ENCODE measurements at regions not wholly inside any gene's neighbourhood (a gene's known extent, or its start where the extent isn't known, plus 50 kb on each side); places are given as distances from the start of the nearest gene placed in this dataset.
A peak's percentile ranks its signal among the peaks of the same experiment; 100 is the strongest.

GRCh38 chr4:180635281-180635680 lies 1607.9 kb upstream of the TENM3 start:
- DNase-seq, result peak; percentile 11 to 53

- no peak for DNase-seq
Observed at GRCh38 chr4:180636696-180637404, 1606.4 kb upstream of the TENM3 start.

- DNase-seq, result no peak
Observed at GRCh38 chr4:180637616-180638015, 1605.6 kb upstream of the TENM3 start.

GRCh38 chr4:180640193-180640592 lies 1603.0 kb upstream of the TENM3 start:
- DNase-seq, result no peak

GRCh38 chr4:180641495-180641894 lies 1601.7 kb upstream of the TENM3 start:
- peak in 1 of 2 experiments; percentile 45 for DNase-seq

- no peak for DNase-seq
Observed at GRCh38 chr4:180642732-180643131, 1600.5 kb upstream of the TENM3 start.

GRCh38 chr4:180650273-180650672 lies 1592.9 kb upstream of the TENM3 start:
- peak in 1 of 2 experiments; percentile 7 for DNase-seq

- DNase-seq, result no peak
Observed at GRCh38 chr4:180652533-180652932, 1590.7 kb upstream of the TENM3 start.

GRCh38 chr4:180655886-180656285 lies 1587.3 kb upstream of the TENM3 start:
- DNase-seq, result no peak

GRCh38 chr4:180657881-180658280 lies 1585.3 kb upstream of the TENM3 start:
- no peak for DNase-seq

GRCh38 chr4:180664766-180665368 lies 1578.3 kb upstream of the TENM3 start:
- DNase-seq, result peak; percentile 54 to 89

- no peak for DNase-seq
Observed at GRCh38 chr4:180665481-180665880, 1577.7 kb upstream of the TENM3 start.

- peak; percentile 34 to 76 for DNase-seq
Observed at GRCh38 chr4:180665994-180666824, 1577.0 kb upstream of the TENM3 start.

- no peak for DNase-seq
Observed at GRCh38 chr4:180668732-180669131, 1574.5 kb upstream of the TENM3 start.

GRCh38 chr4:180669680-180670079 lies 1573.5 kb upstream of the TENM3 start:
- DNase-seq, result no peak

- DNase-seq, result no peak
Observed at GRCh38 chr4:180674619-180675358, 1568.4 kb upstream of the TENM3 start.

- no peak for DNase-seq
Observed at GRCh38 chr4:180675359-180675650, 1567.9 kb upstream of the TENM3 start.

GRCh38 chr4:180680305-180680704 lies 1562.9 kb upstream of the TENM3 start:
- no peak for DNase-seq

- no peak for DNase-seq
Observed at GRCh38 chr4:180682776-180683175, 1560.4 kb upstream of the TENM3 start.

GRCh38 chr4:180683186-180683585 lies 1560.0 kb upstream of the TENM3 start:
- DNase-seq, result no peak

GRCh38 chr4:180688480-180688879 lies 1554.7 kb upstream of the TENM3 start:
- no peak for DNase-seq

- DNase-seq, result no peak
Observed at GRCh38 chr4:180694875-180695274, 1548.3 kb upstream of the TENM3 start.

- no peak for DNase-seq
Observed at GRCh38 chr4:180695851-180696250, 1547.4 kb upstream of the TENM3 start.

Measured in NCI-H526 (cell line).